Loucy (cell line): ENCODE measurements at regions not wholly inside any gene's neighbourhood (a gene's known extent, or its start where the extent isn't known, plus 50 kb on each side); places are given as distances from the start of the nearest gene placed in this dataset.
"Not testable (repeated sequence)": the region's sequence is repeated elsewhere in the genome, so short reads cannot be mapped to it uniquely, and the experiment has no call there.

Experiments used
- H2AFZ ChIP-seq: fragments of 200-600 bp; sonication (generic); 2 replicates; pipeline ENCODE4 v1.6.0; 2016; ENCODE audit warnings: antibody characterized with exemption, mild to moderate bottlenecking, low read length, moderate library complexity
- H3F3A ChIP-seq: fragments of 200-600 bp; 2 replicates; pipeline ENCODE4 v1.6.0; 2016; ENCODE audit warnings: antibody characterized with exemption, low read depth, mild to moderate bottlenecking
- H3K27me3 ChIP-seq: fragments of 200-600 bp; sonication (generic); 2 replicates; pipeline ENCODE4 v1.6.1; 2014; ENCODE audit warnings: low read length, mild to moderate bottlenecking; ENCODE audit not compliant: insufficient read depth, poor library complexity, severe bottlenecking
- H3K36me3 ChIP-seq: fragments of 200-600 bp; sonication (generic); 2 replicates; pipeline ENCODE4 v1.6.1; 2016; ENCODE audit warnings: low read length; ENCODE audit not compliant: insufficient read depth
- H3K4me1 ChIP-seq: fragments of 200-600 bp; sonication (generic); 2 replicates; pipeline ENCODE4 v1.5.1; 2014; ENCODE audit warnings: low read length, mild to moderate bottlenecking; ENCODE audit not compliant: insufficient read depth, poor library complexity, severe bottlenecking
- H3K4me2 ChIP-seq: fragments of 200-600 bp; sonication (generic); 2 replicates; pipeline ENCODE4 v1.6.0; 2014; ENCODE audit warnings: antibody characterized with exemption, low read length, low read depth, mild to moderate bottlenecking; ENCODE audit not compliant: poor library complexity, severe bottlenecking
- H3K4me3 ChIP-seq: fragments of 200-600 bp; sonication (generic); 2 replicates; pipeline ENCODE4 v1.5.1; 2014; ENCODE audit warnings: low read length, mild to moderate bottlenecking, mixed read lengths; ENCODE audit not compliant: poor library complexity, severe bottlenecking
- H3K79me2 ChIP-seq: fragments of 200-600 bp; sonication (generic); 2 replicates; pipeline ENCODE4 v1.6.1; 2014; ENCODE audit warnings: low read length; ENCODE audit not compliant: insufficient read depth
- H3K9ac ChIP-seq: fragments of 200-600 bp; sonication (generic); 2 replicates; pipeline ENCODE4 v1.6.0; 2014; ENCODE audit warnings: mild to moderate bottlenecking, low read depth, low read length, moderate library complexity; ENCODE audit not compliant: poor library complexity, severe bottlenecking
- H3K9me2 ChIP-seq: fragments of 200-600 bp; sonication (generic); replicated peaks from 2 replicates; pipeline ENCODE4 v1.6.1; 2016; ENCODE audit warnings: low read depth, low read length, mixed read lengths
- H3K9me3 ChIP-seq: fragments of 200-600 bp; sonication (generic); 2 replicates; pipeline ENCODE4 v1.6.1; 2014; ENCODE audit warnings: mild to moderate bottlenecking, antibody characterized with exemption, low read length, low read depth; ENCODE audit not compliant: insufficient read depth
- H4K20me1 ChIP-seq: fragments of 200-600 bp; sonication (generic); 2 replicates; pipeline ENCODE4 v1.6.0; 2014; ENCODE audit warnings: antibody characterized with exemption, low read length, mild to moderate bottlenecking; ENCODE audit not compliant: insufficient read depth, poor library complexity, severe bottlenecking
- CTCF ChIP-seq: fragments of 200-600 bp; sonication (generic); conservative IDR thresholded peaks from 2 replicates; pipeline ENCODE4 v1.5.1; 2014; ENCODE audit warnings: mild to moderate bottlenecking, antibody characterized with exemption, low read length
- EZH2phosphoT487 ChIP-seq: fragments of 200-600 bp; IDR thresholded peaks from 2 replicates; pipeline ENCODE4 v1.6.1; 2018; ENCODE audit warnings: antibody characterized with exemption, mild to moderate bottlenecking, moderate library complexity, borderline replicate concordance

DNA sequence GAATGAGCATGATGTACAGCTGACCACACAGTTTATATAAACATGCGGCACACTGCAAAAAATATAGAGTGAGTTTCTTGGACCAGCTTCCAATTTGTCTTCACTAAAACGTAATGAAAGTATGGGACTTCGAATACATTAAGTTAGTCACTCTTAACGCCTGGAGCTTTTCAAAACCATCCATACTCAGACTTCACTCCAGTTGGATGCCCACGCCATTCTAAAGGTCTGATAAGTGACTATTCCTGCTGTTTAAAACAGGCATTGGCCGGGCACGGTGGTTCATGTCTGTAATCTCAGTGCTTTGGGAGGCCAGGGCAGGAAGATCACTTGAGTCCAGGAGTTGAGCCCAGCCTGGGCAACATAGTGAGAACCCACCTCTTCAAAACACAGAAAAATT is 84.6 kb downstream of the MYL12B start:
- no peak overlapping the region for H2AFZ ChIP-seq
- H3K9ac ChIP-seq, result no peak overlapping the region
- no peaks in the 10 kb centered on the region for H3K36me3 ChIP-seq
- H3K4me3 ChIP-seq, result no peak overlapping the region
- H3K4me1 ChIP-seq, result no peaks in the 10 kb centered on the region
- no peak overlapping the region for H3K4me2 ChIP-seq
- H3K79me2 ChIP-seq, result no peaks in the 10 kb centered on the region
- TF ChIP-seq CTCF, result no peak
- TF ChIP-seq EZH2phosphoT487, result no peak
- H3F3A ChIP-seq, result no peaks in the 10 kb centered on the region
- H3K9me3 ChIP-seq, result no peaks in the 10 kb centered on the region
- no peaks in the 10 kb centered on the region for H4K20me1 ChIP-seq
- H3K27me3 ChIP-seq, result no peaks in the 10 kb centered on the region
- no peaks in the 10 kb centered on the region for H3K9me2 ChIP-seq

- Histone ChIP-seq H3K4me2 (no peak overlapping the region), H3F3A (no peaks in the 10 kb centered on the region), H3K4me3 (no peak overlapping the region), H3K9me3 (no peaks in the 10 kb centered on the region), H3K27me3 (no peaks in the 10 kb centered on the region), H3K9me2 (no peaks in the 10 kb centered on the region), H3K36me3 (no peaks in the 10 kb centered on the region), H4K20me1 (no peaks in the 10 kb centered on the region), H3K9ac (no peak overlapping the region), H3K4me1 (no peaks in the 10 kb centered on the region), H3K79me2 (no peaks in the 10 kb centered on the region), H2AFZ (no peak overlapping the region)
- TF ChIP-seq EZH2phosphoT487 (no peak), CTCF (no peak)
Measured at GRCh38 chr18:3347286-3347803, 85.4 kb downstream of the MYL12B start.

DNA sequence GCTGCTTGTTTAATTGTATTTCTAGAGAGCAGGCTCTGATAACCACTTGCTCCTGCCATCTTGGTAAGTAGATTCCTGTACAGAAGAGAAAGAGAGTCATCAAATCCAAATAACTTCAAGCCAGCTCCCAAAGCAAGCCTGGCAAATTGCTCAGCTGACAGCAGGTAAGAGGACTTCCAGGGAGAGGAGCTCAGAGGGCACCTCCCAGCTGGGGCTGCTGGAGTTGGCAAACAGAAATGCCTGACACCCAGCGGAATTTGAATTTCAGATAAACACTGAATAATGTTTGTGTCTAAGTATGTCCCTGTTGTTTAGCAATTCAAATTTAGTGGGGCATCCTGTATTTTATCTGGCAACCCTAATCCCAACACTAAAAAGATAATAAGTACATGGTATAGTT is 86.2 kb downstream of the MYL12B start:
- no peak overlapping the region for H3K4me2 ChIP-seq
- TF ChIP-seq CTCF, result no peak
- TF ChIP-seq EZH2phosphoT487, result no peak
- no peaks in the 10 kb centered on the region for H3K36me3 ChIP-seq
- H3K4me3 ChIP-seq, result no peak overlapping the region
- no peaks in the 10 kb centered on the region for H3K27me3 ChIP-seq
- H3K9me3 ChIP-seq, result no peaks in the 10 kb centered on the region
- H3K79me2 ChIP-seq, result no peaks in the 10 kb centered on the region
- H4K20me1 ChIP-seq, result no peaks in the 10 kb centered on the region
- no peak overlapping the region for H3K9ac ChIP-seq
- H3K4me1 ChIP-seq, result no peaks in the 10 kb centered on the region
- no peaks in the 10 kb centered on the region for H3K9me2 ChIP-seq
- H2AFZ ChIP-seq, result no peak overlapping the region
- H3F3A ChIP-seq, result no peaks in the 10 kb centered on the region

GRCh38 chr18:3349046-3349841 is 87.3 kb downstream of the MYL12B start:
- not testable (repeated sequence) for H3K9ac ChIP-seq, H2AFZ ChIP-seq, H3K36me3 ChIP-seq

More at GRCh38 chr18:3349046-3349841, 87.3 kb downstream of the MYL12B start:
- not testable (repeated sequence) for H4K20me1 ChIP-seq, H3K9me3 ChIP-seq, H3K27me3 ChIP-seq, H3K9me2 ChIP-seq, H3K4me3 ChIP-seq, H3K4me2 ChIP-seq, H3F3A ChIP-seq, H3K79me2 ChIP-seq, H3K4me1 ChIP-seq
